WI38 (cell line): ENCODE measurements at regions not wholly inside any gene's neighbourhood (a gene's known extent, or its start where the extent isn't known, plus 50 kb on each side); places are given as distances from the start of the nearest gene placed in this dataset.
"Not testable (repeated sequence)": the region's sequence is repeated elsewhere in the genome, so short reads cannot be mapped to it uniquely, and the experiment has no call there.

ENCODE experiments used
- H3K4me3 ChIP-seq: 2 replicates; pipeline ENCODE4 v1.5.1; 2011; ENCODE audit warnings: low read depth, mild to moderate bottlenecking, control low read depth, low read length
- TF ChIP-seq, protein P1 (sequence below): IDR thresholded peaks from 2 replicates; pipeline ENCODE4 v1.5.1; 2012; ENCODE audit warnings: low read depth, mild to moderate bottlenecking, control low read depth, low read length

DNA sequence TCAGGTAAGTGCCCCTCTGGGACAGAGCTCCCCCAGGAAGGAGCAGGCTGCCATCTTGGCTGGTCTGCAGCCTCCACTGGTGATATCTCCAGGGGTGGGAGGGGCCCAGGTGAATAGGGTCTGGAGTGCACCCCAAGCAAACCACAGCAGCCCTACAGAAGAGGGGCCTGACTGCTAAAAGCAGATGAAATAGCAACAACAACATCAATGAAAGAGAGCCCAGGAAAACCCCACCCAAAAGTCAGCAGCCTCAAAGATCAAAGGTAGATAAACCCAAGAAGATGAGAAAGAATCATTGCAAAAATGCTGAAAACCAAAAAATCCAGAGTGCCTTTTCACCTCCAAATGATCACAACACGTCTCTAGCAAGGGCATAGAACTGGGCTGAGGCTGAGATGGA, 92.5 kb upstream of the PAGE3 start:
- H3K4me3 ChIP-seq = no peak overlapping the region
- TF ChIP-seq, protein P1, sequence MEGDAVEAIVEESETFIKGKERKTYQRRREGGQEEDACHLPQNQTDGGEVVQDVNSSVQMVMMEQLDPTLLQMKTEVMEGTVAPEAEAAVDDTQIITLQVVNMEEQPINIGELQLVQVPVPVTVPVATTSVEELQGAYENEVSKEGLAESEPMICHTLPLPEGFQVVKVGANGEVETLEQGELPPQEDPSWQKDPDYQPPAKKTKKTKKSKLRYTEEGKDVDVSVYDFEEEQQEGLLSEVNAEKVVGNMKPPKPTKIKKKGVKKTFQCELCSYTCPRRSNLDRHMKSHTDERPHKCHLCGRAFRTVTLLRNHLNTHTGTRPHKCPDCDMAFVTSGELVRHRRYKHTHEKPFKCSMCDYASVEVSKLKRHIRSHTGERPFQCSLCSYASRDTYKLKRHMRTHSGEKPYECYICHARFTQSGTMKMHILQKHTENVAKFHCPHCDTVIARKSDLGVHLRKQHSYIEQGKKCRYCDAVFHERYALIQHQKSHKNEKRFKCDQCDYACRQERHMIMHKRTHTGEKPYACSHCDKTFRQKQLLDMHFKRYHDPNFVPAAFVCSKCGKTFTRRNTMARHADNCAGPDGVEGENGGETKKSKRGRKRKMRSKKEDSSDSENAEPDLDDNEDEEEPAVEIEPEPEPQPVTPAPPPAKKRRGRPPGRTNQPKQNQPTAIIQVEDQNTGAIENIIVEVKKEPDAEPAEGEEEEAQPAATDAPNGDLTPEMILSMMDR = no peak

DNA sequence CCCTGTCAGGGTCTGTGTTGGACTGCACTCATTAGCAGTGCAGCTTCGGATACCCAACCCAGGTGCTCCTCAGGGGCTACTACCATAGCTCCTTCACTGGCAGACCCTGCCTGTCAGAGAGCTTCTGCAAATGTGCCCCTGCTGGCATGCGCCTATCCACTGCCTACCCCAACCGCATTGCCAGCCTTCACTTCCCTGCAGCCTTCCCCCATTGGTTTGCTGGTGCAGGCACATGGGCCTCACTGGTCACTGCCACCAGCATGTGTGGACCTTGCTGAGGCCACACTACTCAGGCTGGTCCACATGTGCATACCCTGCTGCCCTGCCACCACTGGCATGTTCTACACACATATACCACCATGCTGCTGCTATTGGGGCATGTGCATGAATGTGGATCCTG, 72.5 kb upstream of the MAGEH1 start:
- no peak overlapping the region for H3K4me3 ChIP-seq
- TF ChIP-seq, protein P1 = no peak

DNA sequence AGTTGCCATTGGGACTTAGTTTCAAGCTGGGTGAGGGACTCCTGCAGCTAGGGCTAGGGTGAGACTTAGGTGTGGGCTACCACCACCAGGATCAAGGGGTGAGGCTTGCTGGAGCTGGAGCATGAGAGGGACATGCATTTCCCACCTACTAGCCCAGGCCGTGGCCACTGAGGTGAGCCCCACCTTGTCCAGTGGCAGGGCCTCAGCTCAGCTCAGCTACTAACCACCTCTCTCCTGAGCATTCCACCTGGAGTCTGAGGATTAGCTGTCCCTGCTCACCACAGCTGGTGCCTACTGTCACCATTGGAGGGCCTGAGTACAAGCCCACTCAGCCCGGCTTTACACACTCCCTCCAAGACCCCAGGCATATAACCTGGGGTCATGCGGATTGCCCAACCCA, 62.6 kb upstream of the MAGEH1 start:
- H3K4me3 ChIP-seq = no peak overlapping the region
- TF ChIP-seq, protein P1 = no peak

DNA sequence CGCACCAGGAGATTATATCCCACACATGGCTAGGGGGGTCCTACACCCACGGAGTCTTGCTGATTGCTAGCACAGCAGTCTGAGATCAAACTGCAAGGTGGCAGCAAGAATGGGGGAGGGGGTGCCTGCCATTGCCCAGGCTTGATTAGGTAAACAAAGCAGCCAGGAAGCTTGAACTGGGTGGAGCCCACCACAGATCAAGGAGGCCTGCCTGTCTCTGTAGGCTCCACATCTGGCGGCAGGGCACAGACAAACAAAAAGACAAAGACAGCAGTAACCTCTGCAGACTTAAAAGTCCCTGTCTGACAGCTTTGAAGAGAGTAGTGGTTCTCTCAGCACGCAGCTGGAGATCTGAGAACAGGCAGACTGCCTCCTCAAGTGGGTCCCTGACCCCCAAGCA, 55.1 kb upstream of the MAGEH1 start:
- not testable (repeated sequence) for H3K4me3 ChIP-seq
